Calu3 (cell line): ENCODE measurements at regions not wholly inside any gene's neighbourhood (a gene's known extent, or its start where the extent isn't known, plus 50 kb on each side); places are given as distances from the start of the nearest gene placed in this dataset.

Experiments
- BruUV-seq: library from RNA; stranded (reverse); fragments of 400-500 nt; replicated peaks from 2 replicates; lab custom pipeline; 2021; lab: Mats Ljungman, UMichigan
- CTCF ChIA-PET: fragments of 300-600 bp; sonication (Branson Sonifier 250); formaldehyde crosslinking; loops from one replicate; lab custom pipeline; 2022; ENCODE audit warnings: antibody characterized with exemption; lab: Charles Lee
- DNase-seq: peaks from one replicate; pipeline ENCODE4 v3.0.0; 2022
- H3K27ac Mint-ChIP-seq: one replicate; pipeline ENCODE4 v1.8.0; 2022; ENCODE audit warnings: mixed read lengths; ENCODE audit not compliant: unreplicated experiment
- H3K27me3 Mint-ChIP-seq: one replicate; pipeline ENCODE4 v1.8.0; 2022; ENCODE audit warnings: mixed read lengths; ENCODE audit not compliant: unreplicated experiment
- H3K36me3 Mint-ChIP-seq: one replicate; pipeline ENCODE4 v1.8.0; 2022; ENCODE audit warnings: mild to moderate bottlenecking, moderate library complexity, mixed read lengths; ENCODE audit not compliant: insufficient read depth, unreplicated experiment
- H3K4me1 Mint-ChIP-seq: one replicate; pipeline ENCODE4 v1.8.0; 2022; ENCODE audit warnings: mild to moderate bottlenecking, low read depth, mixed read lengths; ENCODE audit not compliant: unreplicated experiment
- H3K4me3 Mint-ChIP-seq: one replicate; pipeline ENCODE4 v1.8.0; 2022; ENCODE audit warnings: mild to moderate bottlenecking, low read depth, moderate library complexity, mixed read lengths; ENCODE audit not compliant: unreplicated experiment
- H3K9me3 Mint-ChIP-seq: one replicate; pipeline ENCODE4 v1.8.0; 2022; ENCODE audit warnings: low read depth, mixed read lengths; ENCODE audit not compliant: unreplicated experiment
- intact Hi-C: fragments of 100-400 bp; cut with micrococcal nuclease; formaldehyde crosslinking; loops from one replicate; pipeline ENCODE4 v1.10.0; 2022; ENCODE audit not compliant: unreplicated experiment
- TF ChIP-seq, protein P1 (sequence below): fragments of 200-600 bp; IDR thresholded peaks from one replicate; pipeline ENCODE4 v1.8.0; 2022; ENCODE audit warnings: antibody characterized with exemption; ENCODE audit not compliant: unreplicated experiment

DNA sequence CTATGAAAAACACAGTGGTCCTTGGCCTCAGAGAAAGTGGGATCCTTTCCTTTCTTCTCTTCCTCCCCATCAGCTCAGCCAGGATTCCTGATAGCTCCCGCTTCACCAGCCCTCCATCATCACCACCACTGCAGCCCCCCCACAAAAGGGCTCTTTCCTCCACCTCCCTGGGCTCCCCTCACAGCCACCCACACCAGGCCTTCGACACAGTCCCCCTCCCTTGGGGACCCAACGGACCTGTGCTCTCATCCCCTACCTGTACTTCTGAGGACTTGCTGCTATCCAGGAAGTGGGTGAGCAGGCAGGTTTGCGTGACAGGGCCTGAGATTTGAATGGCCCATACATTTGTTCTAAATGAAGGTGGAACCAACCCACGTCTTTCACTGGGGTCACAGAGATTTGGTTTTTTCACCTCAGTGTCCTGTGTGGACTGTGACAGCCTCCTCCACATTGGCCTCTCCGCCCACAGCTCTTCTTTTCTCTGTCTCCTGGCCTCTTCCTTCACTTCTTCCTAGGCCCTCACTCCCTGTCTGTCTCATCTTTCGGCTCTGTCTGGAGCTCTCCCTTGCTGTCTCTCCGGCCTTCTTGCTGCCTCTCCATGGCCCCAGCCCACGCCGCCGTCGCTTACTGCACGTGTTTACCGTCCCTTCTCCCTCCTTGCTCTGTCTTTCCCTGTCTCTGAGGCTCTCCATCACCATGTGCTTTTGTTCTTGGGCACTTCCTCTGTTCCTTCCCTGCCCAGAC lies 238.6 kb downstream of the FOXD2 start:
- intact Hi-C loops, result no loop called here
- H3K4me3 Mint-ChIP-seq, result no peak overlapping the region
- H3K36me3 Mint-ChIP-seq, result no peaks in the 10 kb centered on the region
- H3K4me1 Mint-ChIP-seq, result no peaks in the 10 kb centered on the region
- no peak for DNase-seq
- no peak overlapping the region for H3K27ac Mint-ChIP-seq
- CTCF ChIA-PET, result interaction anchor here (0.7 kb wide), 1 partner anchor 172 kb away, joined by 3 read pairs; no protein-coding TSS in a partner anchor
- H3K27me3 Mint-ChIP-seq, result peaks cover 22% of the 10 kb centered on the region
- no peaks in the 10 kb centered on the region for H3K9me3 Mint-ChIP-seq
- TF ChIP-seq, protein P1, sequence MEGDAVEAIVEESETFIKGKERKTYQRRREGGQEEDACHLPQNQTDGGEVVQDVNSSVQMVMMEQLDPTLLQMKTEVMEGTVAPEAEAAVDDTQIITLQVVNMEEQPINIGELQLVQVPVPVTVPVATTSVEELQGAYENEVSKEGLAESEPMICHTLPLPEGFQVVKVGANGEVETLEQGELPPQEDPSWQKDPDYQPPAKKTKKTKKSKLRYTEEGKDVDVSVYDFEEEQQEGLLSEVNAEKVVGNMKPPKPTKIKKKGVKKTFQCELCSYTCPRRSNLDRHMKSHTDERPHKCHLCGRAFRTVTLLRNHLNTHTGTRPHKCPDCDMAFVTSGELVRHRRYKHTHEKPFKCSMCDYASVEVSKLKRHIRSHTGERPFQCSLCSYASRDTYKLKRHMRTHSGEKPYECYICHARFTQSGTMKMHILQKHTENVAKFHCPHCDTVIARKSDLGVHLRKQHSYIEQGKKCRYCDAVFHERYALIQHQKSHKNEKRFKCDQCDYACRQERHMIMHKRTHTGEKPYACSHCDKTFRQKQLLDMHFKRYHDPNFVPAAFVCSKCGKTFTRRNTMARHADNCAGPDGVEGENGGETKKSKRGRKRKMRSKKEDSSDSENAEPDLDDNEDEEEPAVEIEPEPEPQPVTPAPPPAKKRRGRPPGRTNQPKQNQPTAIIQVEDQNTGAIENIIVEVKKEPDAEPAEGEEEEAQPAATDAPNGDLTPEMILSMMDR, result no peak
- BruUV-seq, result no TSS peak

GRCh38 chr1:47677241-47677940 lies 239.5 kb downstream of the FOXD2 start:
- H3K27ac Mint-ChIP-seq, result no peak overlapping the region
- H3K27me3 Mint-ChIP-seq, result peaks cover 22% of the 10 kb centered on the region
- no peak overlapping the region for H3K4me3 Mint-ChIP-seq
- H3K9me3 Mint-ChIP-seq, result no peaks in the 10 kb centered on the region
- no TSS peak for BruUV-seq
- intact Hi-C loops, result no loop called here
- no peak for DNase-seq
- TF ChIP-seq, protein P1, result no peak
- no peaks in the 10 kb centered on the region for H3K36me3 Mint-ChIP-seq
- no peaks in the 10 kb centered on the region for H3K4me1 Mint-ChIP-seq
- CTCF ChIA-PET, result no interaction called here

DNA sequence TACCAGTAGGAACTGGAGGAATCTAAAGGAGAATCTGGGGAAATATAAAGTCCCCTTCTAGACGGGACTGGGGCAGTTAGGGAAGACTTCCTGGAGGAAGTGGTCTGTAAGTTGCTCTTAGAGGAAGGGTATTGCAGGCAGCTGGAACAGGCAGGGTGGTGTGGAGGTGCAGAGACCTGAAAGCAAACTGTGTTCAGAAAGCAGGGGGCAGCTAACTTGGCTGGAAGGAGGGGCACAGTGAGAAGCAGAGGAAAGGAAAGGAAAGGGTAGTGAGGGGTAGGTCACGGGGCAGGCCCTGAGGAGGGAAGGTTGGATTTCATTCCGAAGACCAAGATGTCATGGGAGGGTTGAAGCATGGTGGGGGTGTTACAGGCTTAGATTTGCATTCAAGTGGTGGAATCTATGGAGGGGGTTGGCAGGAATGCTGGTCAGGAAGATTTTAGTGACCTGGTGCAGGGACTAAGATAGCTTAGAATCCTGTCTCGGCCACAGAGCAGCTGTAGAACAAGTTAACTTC lies 240.7 kb downstream of the FOXD2 start:
- H3K27ac Mint-ChIP-seq, result no peak overlapping the region
- no peaks in the 10 kb centered on the region for H3K9me3 Mint-ChIP-seq
- DNase-seq, result no peak
- peaks cover 22% of the 10 kb centered on the region for H3K27me3 Mint-ChIP-seq
- CTCF ChIA-PET, result no interaction called here
- TF ChIP-seq, protein P1, result no peak
- H3K4me1 Mint-ChIP-seq, result no peaks in the 10 kb centered on the region
- intact Hi-C loops, result no loop called here
- H3K36me3 Mint-ChIP-seq, result no peaks in the 10 kb centered on the region
- H3K4me3 Mint-ChIP-seq, result no peak overlapping the region
- BruUV-seq, result no TSS peak

GRCh38 chr1:47679301-47679791 lies 241.5 kb downstream of the FOXD2 start:
- intact Hi-C loops, result no loop called here
- TF ChIP-seq, protein P1, result no peak
- Mint-ChIP-seq H3K4me1 (no peaks in the 10 kb centered on the region), H3K4me3 (no peak overlapping the region), H3K27ac (no peak overlapping the region), H3K36me3 (no peaks in the 10 kb centered on the region), H3K27me3 (peaks cover 22% of the 10 kb centered on the region), H3K9me3 (no peaks in the 10 kb centered on the region)
- no TSS peak for BruUV-seq
- no peak for DNase-seq
- CTCF ChIA-PET, result no interaction called here
